ENCODE measurements at regions not wholly inside any gene's neighbourhood (a gene's known extent, or its start where the extent isn't known, plus 50 kb on each side); places are given as distances from the start of the nearest gene placed in this dataset.

DNA sequence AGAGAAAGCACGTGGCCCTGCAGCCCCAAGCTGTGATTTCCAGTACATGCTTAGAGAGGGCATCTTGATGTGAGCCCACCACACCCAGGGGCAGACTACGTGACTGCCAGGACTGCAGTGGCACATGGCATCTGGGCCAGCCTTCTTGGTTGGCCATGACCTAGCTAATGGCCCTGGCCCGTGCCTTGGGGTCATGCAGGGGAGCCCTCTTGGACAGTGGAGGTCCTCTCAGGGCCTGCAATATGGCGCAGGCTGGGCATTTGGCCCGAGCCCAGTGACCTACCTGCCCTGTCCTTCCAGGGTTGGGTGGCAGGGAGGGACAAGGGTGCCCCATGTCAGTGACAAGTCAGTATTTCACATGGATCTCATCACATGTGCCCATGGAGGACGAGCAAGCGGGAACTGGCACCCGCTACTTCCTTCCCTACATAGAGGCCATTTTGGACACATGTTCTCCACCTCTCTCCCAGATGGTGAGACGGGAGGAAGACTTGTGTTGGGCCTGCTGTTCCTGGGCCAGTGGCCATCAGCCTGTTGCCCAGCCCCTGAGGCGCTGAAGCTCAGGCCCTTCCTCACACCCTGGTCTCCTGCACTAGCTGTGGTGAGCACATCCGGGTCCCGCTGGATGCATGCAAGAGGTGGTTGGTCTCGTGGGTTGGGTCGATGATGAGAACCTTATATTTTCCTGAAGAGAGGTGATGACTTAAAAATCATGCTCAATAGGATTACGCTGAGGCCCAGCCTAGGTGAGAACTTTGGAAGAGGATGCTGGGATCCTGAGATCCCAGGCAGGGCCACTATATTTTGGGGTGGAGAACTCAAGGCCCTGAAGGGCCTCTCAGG, 195.6 kb downstream of the UBE3A start:
- TF ChIP-seq, protein P1, sequence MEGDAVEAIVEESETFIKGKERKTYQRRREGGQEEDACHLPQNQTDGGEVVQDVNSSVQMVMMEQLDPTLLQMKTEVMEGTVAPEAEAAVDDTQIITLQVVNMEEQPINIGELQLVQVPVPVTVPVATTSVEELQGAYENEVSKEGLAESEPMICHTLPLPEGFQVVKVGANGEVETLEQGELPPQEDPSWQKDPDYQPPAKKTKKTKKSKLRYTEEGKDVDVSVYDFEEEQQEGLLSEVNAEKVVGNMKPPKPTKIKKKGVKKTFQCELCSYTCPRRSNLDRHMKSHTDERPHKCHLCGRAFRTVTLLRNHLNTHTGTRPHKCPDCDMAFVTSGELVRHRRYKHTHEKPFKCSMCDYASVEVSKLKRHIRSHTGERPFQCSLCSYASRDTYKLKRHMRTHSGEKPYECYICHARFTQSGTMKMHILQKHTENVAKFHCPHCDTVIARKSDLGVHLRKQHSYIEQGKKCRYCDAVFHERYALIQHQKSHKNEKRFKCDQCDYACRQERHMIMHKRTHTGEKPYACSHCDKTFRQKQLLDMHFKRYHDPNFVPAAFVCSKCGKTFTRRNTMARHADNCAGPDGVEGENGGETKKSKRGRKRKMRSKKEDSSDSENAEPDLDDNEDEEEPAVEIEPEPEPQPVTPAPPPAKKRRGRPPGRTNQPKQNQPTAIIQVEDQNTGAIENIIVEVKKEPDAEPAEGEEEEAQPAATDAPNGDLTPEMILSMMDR (IDR thresholded peaks at IDR 0.05; ENCODE audit: control insufficient read depth, insufficient read depth, low read depth, low read length, missing control alignments): no peak
- DNase-seq (ENCODE audit: low read depth): no peak

DNA sequence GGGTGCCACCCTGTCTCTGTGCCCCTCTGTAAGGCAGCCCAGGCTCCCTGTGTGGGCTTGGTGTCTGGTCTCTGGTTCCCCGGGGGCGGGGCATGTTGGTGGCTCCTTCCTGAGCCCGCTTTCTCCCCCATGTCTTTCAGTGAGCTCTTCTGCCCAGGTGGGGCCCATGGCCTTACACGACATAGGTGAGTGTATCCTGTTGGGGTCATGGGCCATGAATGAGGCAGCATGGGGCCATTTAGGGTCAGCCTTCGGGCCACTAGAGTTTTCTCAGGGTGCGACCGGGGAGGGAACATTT, 195.1 kb downstream of the UBE3A start:
- H3K4me3 ChIP-seq (ENCODE audit: control insufficient read depth, low read depth, low read length): no peak overlapping the region
- TF ChIP-seq, protein P1 (IDR thresholded peaks at IDR 0.05; ENCODE audit: control insufficient read depth, insufficient read depth, low read depth, low read length, missing control alignments): no peak
- DNase-seq (ENCODE audit: low read depth): no peak

More for the DNA sequence above, 195.6 kb downstream of the UBE3A start:
- no peak overlapping the region for H3K4me3 ChIP-seq (ENCODE audit: control insufficient read depth, low read depth, low read length)

DNA sequence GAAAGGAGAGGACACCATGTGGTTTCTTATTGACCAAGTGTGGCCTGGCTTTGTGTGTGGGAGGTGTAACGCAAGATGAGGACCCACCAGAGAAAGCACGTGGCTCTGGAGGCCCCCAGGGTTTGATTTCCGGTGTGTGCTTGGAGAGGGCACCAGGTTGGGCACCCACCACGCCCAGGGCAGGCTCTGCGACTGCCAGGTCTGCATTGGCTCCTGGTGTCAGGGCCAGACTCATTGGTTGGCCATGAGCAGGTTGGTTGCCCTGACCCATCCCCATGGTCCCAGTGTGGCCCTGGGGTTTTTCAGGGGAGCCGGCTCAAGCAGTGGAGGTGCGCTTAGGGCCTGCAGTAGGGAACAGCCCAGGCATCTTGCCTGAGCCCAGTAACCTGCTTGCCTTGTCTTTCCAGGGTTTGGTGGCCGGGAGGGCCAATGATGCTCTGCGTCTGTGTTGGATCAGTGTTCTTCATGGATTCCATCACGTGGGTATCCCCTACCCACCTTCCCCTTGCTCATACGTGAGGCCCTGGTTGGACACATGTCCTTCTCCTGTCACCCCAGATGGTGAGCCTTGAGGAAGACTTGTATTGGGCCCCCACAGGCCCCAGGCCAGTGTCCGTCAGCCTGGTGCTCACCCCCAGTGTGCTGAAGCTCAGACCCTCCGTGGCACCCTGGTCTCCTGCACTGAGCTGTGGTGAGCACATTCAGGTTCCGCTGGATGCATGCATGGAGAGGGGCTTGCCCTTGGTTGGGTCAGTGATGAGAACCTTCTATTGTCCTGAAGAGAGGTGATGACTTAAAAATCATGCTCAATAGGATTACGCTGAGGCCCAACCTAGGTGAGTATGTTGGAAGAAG, 193.9 kb downstream of the UBE3A start:
- no peak for DNase-seq (ENCODE audit: low read depth)
- no peak overlapping the region for H3K4me3 ChIP-seq (ENCODE audit: control insufficient read depth, low read depth, low read length)
- TF ChIP-seq, protein P1 (IDR thresholded peaks at IDR 0.05; ENCODE audit: control insufficient read depth, insufficient read depth, low read depth, low read length, missing control alignments): no peak

DNA sequence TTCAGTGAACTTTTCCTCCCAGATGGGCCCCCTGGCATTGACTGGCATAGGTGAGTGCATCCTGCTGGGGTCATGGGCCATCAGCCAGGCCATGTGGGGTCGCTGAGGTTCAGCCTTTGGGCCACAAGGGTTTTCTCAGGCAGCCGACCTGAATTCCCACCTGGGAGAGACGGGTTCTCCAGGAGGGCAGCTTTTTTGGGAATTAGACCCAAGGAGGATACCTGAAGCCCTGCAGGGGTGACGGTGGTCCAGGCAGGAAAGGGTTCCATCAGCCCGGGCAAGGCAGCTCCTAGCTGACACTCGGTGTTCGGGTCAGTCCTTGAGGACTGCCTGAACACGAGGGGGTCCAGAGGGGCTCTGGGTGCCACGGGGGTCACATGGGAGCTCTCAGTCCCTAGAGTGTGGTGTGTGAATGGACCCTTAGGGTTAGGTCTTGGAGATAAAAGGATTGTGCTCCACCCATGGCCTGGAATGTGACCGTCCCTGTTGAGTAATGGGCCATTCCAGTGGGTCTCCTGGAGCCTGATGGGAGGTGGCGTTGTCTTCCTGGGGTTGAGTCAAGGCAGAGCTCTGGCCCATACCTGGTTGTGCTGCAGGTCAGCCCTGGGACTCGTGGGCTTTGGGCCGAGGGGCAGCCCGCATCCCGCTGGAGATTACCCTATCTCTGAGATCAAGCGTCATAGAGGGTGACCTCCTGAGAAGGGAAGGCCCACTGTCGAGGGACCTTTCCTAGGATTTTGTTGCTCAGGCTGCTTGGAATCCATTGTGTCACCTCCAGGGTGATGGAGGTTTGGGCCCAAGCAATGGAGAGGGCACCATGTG, 192.8 kb downstream of the UBE3A start:
- no peak for DNase-seq (ENCODE audit: low read depth)
- no peak overlapping the region for H3K4me3 ChIP-seq (ENCODE audit: control insufficient read depth, low read depth, low read length)
- TF ChIP-seq, protein P1 (IDR thresholded peaks at IDR 0.05; ENCODE audit: control insufficient read depth, insufficient read depth, low read depth, low read length, missing control alignments): no peak

DNA sequence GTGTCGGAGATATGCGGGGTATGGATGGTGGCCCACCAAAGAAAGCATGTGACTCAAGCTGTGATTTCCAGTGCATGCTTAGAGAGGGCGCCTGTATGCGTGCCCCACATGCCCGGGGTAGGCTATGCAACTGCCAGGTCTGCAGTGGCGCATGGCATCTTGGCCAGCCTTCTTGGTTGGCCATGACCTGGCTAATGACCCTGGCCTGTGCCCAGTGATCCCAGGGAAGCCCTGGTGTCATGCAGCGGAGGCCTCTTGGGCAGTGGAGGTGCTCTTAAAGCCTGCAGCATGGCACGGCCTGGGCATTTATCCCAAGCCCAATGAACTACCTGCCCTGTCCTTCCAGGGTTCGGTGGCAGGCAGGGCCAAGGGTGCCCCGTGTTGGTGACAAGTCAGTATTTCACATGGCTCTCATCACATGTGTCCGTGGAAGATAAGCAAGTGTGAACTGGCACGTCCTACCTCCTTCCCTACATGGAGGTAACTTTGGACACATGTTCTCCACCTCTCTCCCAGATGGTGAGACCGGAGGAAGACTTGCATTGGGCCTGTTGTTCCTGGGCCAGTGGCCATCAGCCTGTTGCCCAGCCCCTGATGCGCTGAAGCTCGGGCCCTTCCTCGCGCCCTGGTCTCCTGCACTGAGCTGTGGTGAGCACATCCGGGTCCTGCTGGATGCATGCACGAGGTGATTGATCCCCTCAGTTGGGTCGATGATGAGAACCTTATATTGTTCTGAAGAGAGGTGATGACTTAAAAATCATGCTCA, 192.0 kb downstream of the UBE3A start:
- no peak for DNase-seq (ENCODE audit: low read depth)
- no peak overlapping the region for H3K4me3 ChIP-seq (ENCODE audit: control insufficient read depth, low read depth, low read length)
- TF ChIP-seq, protein P1 (IDR thresholded peaks at IDR 0.05; ENCODE audit: control insufficient read depth, insufficient read depth, low read depth, low read length, missing control alignments): no peak
